ENCODE measurements at regions not wholly inside any gene's neighbourhood (a gene's known extent, or its start where the extent isn't known, plus 50 kb on each side); places are given as distances from the start of the nearest gene placed in this dataset.
A peak's percentile ranks its signal among the peaks of the same experiment; 100 is the strongest.

GRCh38 chr9:91137391-91137790, 224.3 kb downstream of the AUH start:
- no peak for DNase-seq (ENCODE audit: low read depth)
- H3K4me3 ChIP-seq (ENCODE audit: control insufficient read depth, low read depth, low read length) = no peak overlapping the region
- no peak for TF ChIP-seq CTCF (IDR thresholded peaks at IDR 0.05; ENCODE audit: control insufficient read depth, insufficient read depth, low read depth, low read length, missing control alignments)

GRCh38 chr9:91138760-91139159, 223.0 kb downstream of the AUH start:
- TF ChIP-seq CTCF (IDR thresholded peaks at IDR 0.05; ENCODE audit: control insufficient read depth, insufficient read depth, low read depth, low read length, missing control alignments) = no peak
- no peak for DNase-seq (ENCODE audit: low read depth)

GRCh38 chr9:91141407-91141965, 220.2 kb downstream of the AUH start:
- no peak for DNase-seq (ENCODE audit: low read depth)
- TF ChIP-seq CTCF (IDR thresholded peaks at IDR 0.05; ENCODE audit: control insufficient read depth, insufficient read depth, low read depth, low read length, missing control alignments) = no peak
- no peak overlapping the region for H3K4me3 ChIP-seq (ENCODE audit: control insufficient read depth, low read depth, low read length)

More at GRCh38 chr9:91138760-91139159, 223.0 kb downstream of the AUH start:
- H3K4me3 ChIP-seq (ENCODE audit: control insufficient read depth, low read depth, low read length) = no peak overlapping the region

GRCh38 chr9:91143162-91143561, 218.6 kb downstream of the AUH start:
- no peak for DNase-seq (ENCODE audit: low read depth)
- no peak overlapping the region for H3K4me3 ChIP-seq (ENCODE audit: control insufficient read depth, low read depth, low read length)
- no peak for TF ChIP-seq CTCF (IDR thresholded peaks at IDR 0.05; ENCODE audit: control insufficient read depth, insufficient read depth, low read depth, low read length, missing control alignments)

GRCh38 chr9:91143642-91144041, 218.1 kb downstream of the AUH start:
- TF ChIP-seq CTCF (IDR thresholded peaks at IDR 0.05; ENCODE audit: control insufficient read depth, insufficient read depth, low read depth, low read length, missing control alignments) = no peak
- no peak for DNase-seq (ENCODE audit: low read depth)
- no peak overlapping the region for H3K4me3 ChIP-seq (ENCODE audit: control insufficient read depth, low read depth, low read length)

GRCh38 chr9:91144769-91145168, 216.9 kb downstream of the AUH start:
- DNase-seq (ENCODE audit: low read depth) = peak; percentile 79
- TF ChIP-seq CTCF (IDR thresholded peaks at IDR 0.05; ENCODE audit: control insufficient read depth, insufficient read depth, low read depth, low read length, missing control alignments) = no peak
- no peak overlapping the region for H3K4me3 ChIP-seq (ENCODE audit: control insufficient read depth, low read depth, low read length)

- H3K4me3 ChIP-seq (ENCODE audit: control insufficient read depth, low read depth, low read length) = no peak overlapping the region
- DNase-seq (ENCODE audit: low read depth) = no peak
- TF ChIP-seq CTCF (IDR thresholded peaks at IDR 0.05; ENCODE audit: control insufficient read depth, insufficient read depth, low read depth, low read length, missing control alignments) = no peak
Measured at GRCh38 chr9:91145496-91145895, 216.2 kb downstream of the AUH start.
